Mesenchymal stem cell (in vitro differentiated cells and primary cell): ENCODE measurements at regions not wholly inside any gene's neighbourhood (a gene's known extent, or its start where the extent isn't known, plus 50 kb on each side); places are given as distances from the start of the nearest gene placed in this dataset.

Experiments used
- DNase-seq: peaks from one replicate; pipeline ENCODE4 v3.0.0-alpha.2; 2013
- H2AFZ ChIP-seq: one replicate; pipeline ENCODE4 v1.6.1; 2013; ENCODE audit warnings: low read depth, mild to moderate bottlenecking, control low read depth, inconsistent platforms, low read length, moderate library complexity
- H2AK5ac ChIP-seq: 2 replicates; pipeline ENCODE4 v1.6.1; 2013; ENCODE audit warnings: low read length, moderate library complexity, mild to moderate bottlenecking, inconsistent platforms; ENCODE audit not compliant: severe bottlenecking
- H2BK120ac ChIP-seq: one replicate; pipeline ENCODE4 v1.6.1; 2013; ENCODE audit warnings: low read depth, mild to moderate bottlenecking, inconsistent platforms, low read length, moderate library complexity
- H2BK12ac ChIP-seq, 2 experiments: one replicate each; pipeline ENCODE4 v1.6.1; 2013; ENCODE audit warnings: inconsistent platforms in 2 of 2, low read length in 2 of 2, mild to moderate bottlenecking in 2 of 2, moderate library complexity in 2 of 2, control low read depth in 1 of 2
- H2BK15ac ChIP-seq: one replicate; pipeline ENCODE4 v1.6.1; 2013; ENCODE audit warnings: mild to moderate bottlenecking, low read depth, inconsistent platforms; ENCODE audit not compliant: poor library complexity, severe bottlenecking
- H2BK5ac ChIP-seq: 2 replicates; pipeline ENCODE4 v1.6.1; 2013; ENCODE audit warnings: low read depth, mild to moderate bottlenecking, low read length, control low read depth, inconsistent platforms; ENCODE audit not compliant: poor library complexity, severe bottlenecking
- H3K14ac ChIP-seq, 2 experiments: one replicate each; pipeline ENCODE4 v1.6.1; 2013; ENCODE audit warnings: inconsistent platforms in 2 of 2, low read length in 2 of 2, control low read depth in 1 of 2, mild to moderate bottlenecking in 1 of 2, moderate library complexity in 1 of 2
- H3K18ac ChIP-seq, 2 experiments: one replicate each; pipeline ENCODE4 v1.6.1; 2013; ENCODE audit warnings: inconsistent platforms in 2 of 2, low read length in 2 of 2, control low read depth in 1 of 2, low read depth in 1 of 2, mild to moderate bottlenecking in 1 of 2
- H3K23ac ChIP-seq, 2 experiments: one replicate each; pipeline ENCODE4 v1.6.1; 2013; ENCODE audit warnings: inconsistent platforms in 2 of 2, low read length in 2 of 2, mild to moderate bottlenecking in 2 of 2, moderate library complexity in 2 of 2, control low read depth in 1 of 2
- H3K27ac ChIP-seq: 2 replicates; pipeline ENCODE4 v1.5.1; 2013; ENCODE audit warnings: mild to moderate bottlenecking, moderate library complexity, low read length, control low read depth, inconsistent platforms; ENCODE audit not compliant: poor library complexity, severe bottlenecking
- H3K27me3 ChIP-seq, 2 experiments: 2 replicates each; pipeline versions ENCODE4 v1.6.1 to v1.7.0; 2013; ENCODE audit warnings: low read length in 2 of 2, mild to moderate bottlenecking in 2 of 2, moderate library complexity in 2 of 2, control low read depth in 1 of 2, inconsistent platforms in 1 of 2; ENCODE audit not compliant: control insufficient read depth in 1 of 2, insufficient read depth in 1 of 2
- H3K36me3 ChIP-seq, 2 experiments: 2 replicates each; pipeline versions ENCODE4 v1.6.1 to v1.7.0; 2013; ENCODE audit warnings: low read length in 2 of 2, control low read depth in 1 of 2, inconsistent platforms in 1 of 2, low read depth in 1 of 2, mild to moderate bottlenecking in 1 of 2; ENCODE audit not compliant: insufficient read depth in 2 of 2, control insufficient read depth in 1 of 2
- H3K4ac ChIP-seq, 2 experiments: one replicate each; pipeline ENCODE4 v1.6.1; 2013; ENCODE audit warnings: inconsistent platforms in 2 of 2, low read length in 2 of 2, mild to moderate bottlenecking in 2 of 2, moderate library complexity in 2 of 2, control low read depth in 1 of 2, low read depth in 1 of 2
- H3K4me1 ChIP-seq: 2 replicates; pipeline ENCODE4 v1.6.1; 2013; ENCODE audit warnings: low read depth, low read length, control low read depth; ENCODE audit not compliant: control insufficient read depth, insufficient read depth
- H3K4me2 ChIP-seq: 2 replicates; pipeline ENCODE4 v1.6.1; 2013; ENCODE audit warnings: low read length, mild to moderate bottlenecking, inconsistent platforms; ENCODE audit not compliant: poor library complexity, severe bottlenecking
- H3K4me3 ChIP-seq, 2 experiments: 2 replicates each; pipeline versions ENCODE4 v1.5.1 to v1.7.0; 2013; ENCODE audit warnings: low read length in 2 of 2, mild to moderate bottlenecking in 2 of 2, control low read depth in 1 of 2, low read depth in 1 of 2; ENCODE audit not compliant: insufficient read depth in 1 of 2
- H3K79me1 ChIP-seq: replicated peaks from 2 replicates; pipeline ENCODE4 v1.6.1; 2013; ENCODE audit warnings: mild to moderate bottlenecking, control low read depth, low read length, inconsistent platforms; ENCODE audit not compliant: poor library complexity, severe bottlenecking
- H3K9ac ChIP-seq: 2 replicates; pipeline ENCODE4 v1.7.0; 2013; ENCODE audit warnings: mild to moderate bottlenecking, low read length, moderate library complexity
- H3K9me3 ChIP-seq: 2 replicates; pipeline ENCODE4 v1.7.0; 2013; ENCODE audit warnings: mild to moderate bottlenecking, low read length; ENCODE audit not compliant: control insufficient read depth
- H4K8ac ChIP-seq: one replicate; pipeline ENCODE4 v1.6.1; 2013; ENCODE audit warnings: inconsistent platforms, mild to moderate bottlenecking, low read length, moderate library complexity
- H4K91ac ChIP-seq: one replicate; pipeline ENCODE4 v1.6.1; 2013; ENCODE audit warnings: mild to moderate bottlenecking, low read length, inconsistent platforms
- WGBS: methylation state at CpG from one replicate; pipeline ENCODE4 v1.1.7; 2013; ENCODE audit warnings: mixed read lengths; 5-methylcytosine and 5-hydroxymethylcytosine counted together

GRCh38 chr21:36626791-36627190 is 72.1 kb upstream of the SIM2 start:
- no peak for DNase-seq
- 82% methylated on average over 3 of the region's 3 CpGs for WGBS

GRCh38 chr21:36627242-36627641 is 71.7 kb upstream of the SIM2 start:
- no peaks in the 10 kb centered on the region for H3K79me1 ChIP-seq
- no peak for DNase-seq
- peaks cover 3% of the 10 kb centered on the region for H3K4me1 ChIP-seq
- WGBS, result 96% methylated on average over 2 of the region's 5 CpGs
- H2BK120ac ChIP-seq, result no peak overlapping the region
- no peak overlapping the region for H3K4ac ChIP-seq
- no peak overlapping the region for H3K4me2 ChIP-seq
- no peak overlapping the region for H3K4me3 ChIP-seq
- peaks cover 4% of the 10 kb centered on the region for H3K9me3 ChIP-seq
- no peak overlapping the region for H3K18ac ChIP-seq
- peaks cover 12 to 59% of the 10 kb centered on the region in 2 experiments for H3K27me3 ChIP-seq
- H2BK15ac ChIP-seq, result no peak overlapping the region
- H4K91ac ChIP-seq, result no peak overlapping the region
- no peak overlapping the region for H3K9ac ChIP-seq
- no peak overlapping the region for H2BK12ac ChIP-seq
- no peaks in the 10 kb centered on the region for H3K36me3 ChIP-seq
- no peak overlapping the region for H3K27ac ChIP-seq
- no peak overlapping the region for H4K8ac ChIP-seq
- no peak overlapping the region for H2AK5ac ChIP-seq
- H2AFZ ChIP-seq, result no peak overlapping the region
- H3K14ac ChIP-seq, result no peak overlapping the region
- no peak overlapping the region for H2BK5ac ChIP-seq
- no peak overlapping the region for H3K23ac ChIP-seq

More at GRCh38 chr21:36626791-36627190, 72.1 kb upstream of the SIM2 start:
- no peak overlapping the region for H3K27ac ChIP-seq
- H3K14ac ChIP-seq, result no peak overlapping the region
- H4K91ac ChIP-seq, result no peak overlapping the region
- peaks cover 3% of the 10 kb centered on the region for H3K4me1 ChIP-seq
- no peak overlapping the region for H3K18ac ChIP-seq
- no peak overlapping the region for H2BK120ac ChIP-seq
- no peak overlapping the region for H2AFZ ChIP-seq
- H3K9me3 ChIP-seq, result peaks cover 4% of the 10 kb centered on the region
- H3K9ac ChIP-seq, result no peak overlapping the region
- peaks cover 9 to 54% of the 10 kb centered on the region in 2 experiments for H3K27me3 ChIP-seq
- no peak overlapping the region for H3K23ac ChIP-seq
- H3K79me1 ChIP-seq, result no peaks in the 10 kb centered on the region
- H2AK5ac ChIP-seq, result no peak overlapping the region
- H3K4ac ChIP-seq, result no peak overlapping the region
- no peak overlapping the region for H4K8ac ChIP-seq
- no peak overlapping the region for H2BK15ac ChIP-seq
- H2BK5ac ChIP-seq, result no peak overlapping the region
- H2BK12ac ChIP-seq, result no peak overlapping the region
- H3K4me2 ChIP-seq, result no peak overlapping the region
- no peaks in the 10 kb centered on the region for H3K36me3 ChIP-seq
- H3K4me3 ChIP-seq, result no peak overlapping the region

- no peak for DNase-seq
- Histone ChIP-seq H3K23ac (no peak overlapping the region), H3K9ac (no peak overlapping the region), H3K18ac (no peak overlapping the region), H3K27me3 (peaks cover 19 to 67% of the 10 kb centered on the region in 2 experiments), H3K14ac (no peak overlapping the region), H3K79me1 (no peaks in the 10 kb centered on the region), H3K4me3 (no peak overlapping the region), H2AFZ (no peak overlapping the region), H2BK15ac (no peak overlapping the region), H2AK5ac (no peak overlapping the region), H3K9me3 (peaks cover 4% of the 10 kb centered on the region), H3K27ac (no peak overlapping the region), H2BK5ac (no peak overlapping the region), H3K4me2 (no peak overlapping the region), H3K4ac (no peak overlapping the region), H4K8ac (no peak overlapping the region), H4K91ac (no peak overlapping the region), H2BK12ac (no peak overlapping the region), H3K4me1 (peaks cover 3% of the 10 kb centered on the region), H2BK120ac (no peak overlapping the region), H3K36me3 (no peaks in the 10 kb centered on the region)
- 83% methylated on average over 6 of the region's 9 CpGs for WGBS
These were observed 70.8 kb upstream of the SIM2 start for GRCh38 chr21:36628106-36628505.

GRCh38 chr21:36628761-36629460 is 70.0 kb upstream of the SIM2 start:
- no peak overlapping the region for H3K9ac ChIP-seq
- no peaks in the 10 kb centered on the region for H3K79me1 ChIP-seq
- 81% methylated on average over 13 of the region's 13 CpGs for WGBS
- no peak overlapping the region for H2BK15ac ChIP-seq
- H3K9me3 ChIP-seq, result peaks cover 2% of the 10 kb centered on the region
- H3K27ac ChIP-seq, result no peak overlapping the region
- no peak overlapping the region for H3K23ac ChIP-seq
- no peak overlapping the region for H2BK5ac ChIP-seq
- no peak overlapping the region for H3K4me2 ChIP-seq
- H2AK5ac ChIP-seq, result no peak overlapping the region
- no peak overlapping the region for H2BK120ac ChIP-seq
- H3K27me3 ChIP-seq, result peaks cover 20 to 71% of the 10 kb centered on the region in 2 experiments
- H4K91ac ChIP-seq, result no peak overlapping the region
- H4K8ac ChIP-seq, result no peak overlapping the region
- H3K18ac ChIP-seq, result no peak overlapping the region
- H3K14ac ChIP-seq, result no peak overlapping the region
- H2AFZ ChIP-seq, result no peak overlapping the region
- DNase-seq, result no peak
- H3K4me3 ChIP-seq, result no peak overlapping the region
- H3K4me1 ChIP-seq, result peaks cover 3% of the 10 kb centered on the region
- H3K4ac ChIP-seq, result no peak overlapping the region
- no peaks in the 10 kb centered on the region for H3K36me3 ChIP-seq
- no peak overlapping the region for H2BK12ac ChIP-seq
